Fibroblast of skin of left quadriceps (primary cell): ENCODE measurements at regions not wholly inside any gene's neighbourhood (a gene's known extent, or its start where the extent isn't known, plus 50 kb on each side); places are given as distances from the start of the nearest gene placed in this dataset.
"Not testable (repeated sequence)": the region's sequence is repeated elsewhere in the genome, so short reads cannot be mapped to it uniquely, and the experiment has no call there.

Source experiments
- DNase-seq, 2 experiments: peaks; one replicate each; pipeline ENCODE4 v3.0.0-alpha.2; 2013; ENCODE audit warnings: low read depth in 2 of 2

DNA sequence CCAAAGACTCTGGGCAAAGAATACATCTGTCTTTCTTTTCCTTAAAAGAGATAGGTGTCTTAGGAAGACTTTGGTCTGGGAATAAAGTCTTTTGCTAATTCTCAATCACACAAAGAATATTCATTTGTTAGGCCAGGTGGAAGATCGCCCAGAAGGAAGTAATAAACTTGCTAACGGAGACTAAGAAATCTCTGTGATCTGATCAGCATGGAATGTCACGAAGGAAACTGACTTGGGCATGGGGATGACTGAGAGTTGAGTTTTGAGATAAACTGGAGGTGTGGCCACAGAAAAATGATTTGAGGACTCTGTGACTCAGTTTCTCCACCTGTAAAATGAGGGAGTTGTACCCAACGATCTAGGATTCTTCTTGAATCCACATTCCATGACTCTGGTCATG is 161.1 kb upstream of the SVIL start:
- DNase-seq = no peak

DNA sequence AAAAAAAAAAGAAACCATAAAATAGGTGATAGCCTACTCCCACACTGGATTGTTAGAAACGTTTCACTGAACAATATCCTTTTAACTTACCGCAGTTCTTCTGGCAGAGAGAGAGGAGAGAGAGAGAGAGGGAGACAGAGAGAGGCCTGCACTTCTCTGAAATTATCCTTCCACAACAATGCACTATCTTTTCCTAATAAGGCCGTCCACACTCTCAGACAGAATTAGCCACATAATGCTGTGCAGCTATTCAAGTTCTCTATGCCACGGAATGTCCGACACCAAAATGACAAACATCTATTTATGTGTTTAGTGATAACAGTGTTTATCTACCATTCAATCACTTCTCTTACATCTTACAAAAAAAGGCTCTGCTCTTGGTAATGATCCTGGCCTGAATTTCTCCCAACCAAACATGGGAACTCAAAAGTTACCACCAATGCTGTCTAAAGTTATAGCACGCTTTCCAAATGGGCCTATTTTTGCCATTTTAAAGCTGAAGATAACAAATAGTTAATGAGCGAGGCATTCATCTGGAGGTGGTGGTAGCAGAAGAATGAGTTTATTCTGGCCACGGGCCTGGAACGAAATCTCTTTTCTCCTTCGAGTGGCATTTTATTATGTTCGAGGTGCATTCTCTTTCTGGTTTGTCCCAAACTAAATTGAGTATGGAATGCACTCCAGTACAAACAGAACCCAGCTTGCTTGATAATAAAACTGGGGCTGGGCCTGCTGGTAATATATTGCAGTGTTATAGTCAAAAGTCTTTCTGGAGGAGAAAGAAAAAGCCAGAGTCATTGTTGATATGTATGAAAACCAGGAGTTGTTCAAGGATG is 160.2 kb upstream of the SVIL start:
- no peak for DNase-seq

DNA sequence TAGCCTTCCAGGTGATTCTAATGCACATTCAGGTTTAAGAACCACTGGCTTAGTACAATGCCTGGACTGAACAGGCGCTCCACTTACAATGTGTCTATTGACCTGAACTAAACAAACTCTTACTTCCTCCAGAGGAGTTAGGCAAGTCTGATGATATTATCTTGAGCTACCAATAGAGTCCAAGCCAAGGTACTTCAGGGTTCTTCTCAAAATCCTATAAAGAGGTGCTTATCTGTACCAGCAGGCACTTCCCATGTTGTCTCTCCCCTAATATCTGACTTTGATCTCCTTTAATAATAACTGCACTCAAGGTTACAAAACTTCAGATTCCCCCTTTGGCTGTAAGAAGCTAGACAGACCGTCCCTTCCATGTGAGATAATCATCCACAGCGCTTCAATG is 157.0 kb upstream of the SVIL start:
- no peak for DNase-seq

DNA sequence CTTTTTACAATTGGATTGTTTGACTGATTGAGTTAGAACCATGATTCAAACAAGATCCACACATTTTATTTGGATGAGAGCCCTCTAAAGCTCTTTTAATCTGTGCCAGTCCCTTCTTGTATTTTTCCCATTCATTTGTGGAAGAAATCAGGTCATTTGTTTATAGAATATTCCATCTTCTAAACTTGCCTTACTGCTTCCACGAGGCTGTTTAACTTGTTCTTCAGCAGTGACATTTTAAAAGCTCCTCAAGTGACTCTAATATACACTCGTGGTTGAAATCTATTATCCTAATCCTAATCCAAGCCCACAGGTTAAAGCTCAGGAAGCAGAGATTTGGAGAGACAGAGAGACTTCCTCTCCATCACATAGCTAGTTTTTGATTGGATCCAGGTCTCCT is 155.4 kb upstream of the SVIL start:
- DNase-seq = no peak

DNA sequence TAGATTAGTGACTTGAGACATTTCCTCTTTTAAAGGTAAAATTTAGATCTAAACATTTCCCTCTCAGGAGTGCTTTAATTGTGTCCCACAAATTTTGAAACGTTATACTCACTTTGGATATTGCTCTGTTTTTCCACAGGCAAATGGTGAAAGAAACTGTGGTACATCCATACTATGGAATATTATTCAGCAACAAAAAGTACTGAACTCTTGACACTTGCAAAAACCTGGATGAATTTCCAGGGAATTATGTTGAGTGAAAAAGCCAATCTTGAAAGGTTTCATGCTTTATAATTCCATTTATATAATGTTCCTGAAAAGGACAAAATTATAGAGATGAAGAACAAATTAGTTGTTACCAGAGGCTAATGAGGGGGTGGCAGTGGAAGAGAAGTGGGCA is 153.3 kb upstream of the SVIL start:
- DNase-seq = no peak

DNA sequence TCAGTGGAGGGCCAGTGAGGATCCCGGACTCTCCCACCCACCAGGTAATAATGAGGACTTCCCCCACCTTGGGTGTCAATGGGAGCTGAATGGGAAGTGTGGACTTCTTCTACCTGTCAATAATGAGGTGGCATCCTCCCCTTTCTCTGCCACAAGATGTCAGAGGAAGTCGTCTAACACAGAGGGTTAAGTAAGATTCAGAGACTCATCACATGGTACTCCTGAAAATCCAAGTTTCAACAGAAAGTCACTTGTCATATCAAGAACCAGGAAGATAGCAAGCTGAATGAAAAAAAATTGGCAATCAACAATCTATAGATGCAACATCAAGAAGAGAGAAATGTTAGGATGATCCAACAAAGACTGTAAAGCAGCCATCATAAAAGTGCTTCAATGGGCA is 150.9 kb upstream of the SVIL start:
- DNase-seq = no peak

DNA sequence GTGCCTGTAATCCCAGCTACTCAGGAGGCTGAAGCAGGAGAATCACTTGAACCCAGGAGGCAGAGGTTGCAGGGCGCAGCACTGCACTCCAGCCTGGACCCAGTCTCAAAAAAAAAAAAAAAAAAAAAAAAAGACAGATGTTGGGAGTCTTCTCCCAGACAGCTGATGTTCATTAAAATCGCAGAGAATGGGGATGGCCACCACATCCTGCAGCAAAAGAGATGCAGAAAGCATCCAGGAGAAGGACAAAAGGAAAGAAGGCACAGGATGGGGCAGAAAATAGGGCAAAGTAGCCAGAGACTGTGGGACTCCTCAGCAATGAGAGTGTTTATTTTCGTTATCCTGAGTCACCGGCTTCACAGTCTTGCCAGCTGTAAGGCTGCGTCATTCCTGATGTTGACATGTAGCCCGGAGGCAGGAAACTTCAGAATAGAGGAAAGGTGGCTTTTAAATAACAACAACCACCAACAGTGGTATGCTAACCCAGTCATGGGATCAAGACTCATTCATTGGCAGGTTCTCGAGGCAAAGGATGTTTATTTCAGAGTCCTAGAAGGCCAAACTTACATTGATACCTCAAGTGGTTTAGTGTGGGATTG is 149.5 kb upstream of the SVIL start:
- DNase-seq = peak; percentile 88 to 91

DNA sequence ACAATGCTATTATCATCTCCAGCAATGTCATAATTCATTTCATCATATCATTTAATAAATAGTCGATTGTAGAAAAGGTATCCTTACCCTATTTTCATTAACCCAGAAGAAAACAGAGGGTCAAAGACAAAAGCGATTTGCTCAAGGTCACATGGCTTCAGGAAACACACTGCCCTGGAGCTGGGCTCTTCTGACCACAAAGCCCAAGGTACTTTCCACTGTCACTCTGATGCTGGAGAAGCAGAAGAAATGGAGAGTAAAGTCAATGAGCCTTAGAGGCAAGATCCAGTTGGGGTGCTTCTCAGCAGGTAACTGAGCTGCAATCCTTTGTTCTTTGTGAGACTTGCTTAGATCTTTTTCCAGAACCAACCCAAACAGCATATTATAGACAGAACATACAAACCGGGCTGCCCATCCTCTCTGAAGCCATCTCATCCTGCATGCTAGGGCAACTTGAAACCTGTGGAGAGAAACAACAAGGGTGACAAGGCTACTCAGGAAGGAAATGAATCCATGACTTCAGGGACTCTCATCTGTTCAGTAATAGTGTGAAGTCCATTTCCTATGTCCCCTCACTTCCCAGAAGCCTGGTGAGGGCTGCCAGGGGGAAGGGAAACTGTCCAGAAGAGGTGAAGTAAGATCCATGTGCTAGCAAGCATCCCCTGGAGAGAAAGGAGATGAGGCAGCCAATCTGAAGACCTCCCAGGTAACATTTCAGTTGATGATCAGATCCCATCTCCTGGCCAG is 148.6 kb upstream of the SVIL start:
- no peak for DNase-seq

DNA sequence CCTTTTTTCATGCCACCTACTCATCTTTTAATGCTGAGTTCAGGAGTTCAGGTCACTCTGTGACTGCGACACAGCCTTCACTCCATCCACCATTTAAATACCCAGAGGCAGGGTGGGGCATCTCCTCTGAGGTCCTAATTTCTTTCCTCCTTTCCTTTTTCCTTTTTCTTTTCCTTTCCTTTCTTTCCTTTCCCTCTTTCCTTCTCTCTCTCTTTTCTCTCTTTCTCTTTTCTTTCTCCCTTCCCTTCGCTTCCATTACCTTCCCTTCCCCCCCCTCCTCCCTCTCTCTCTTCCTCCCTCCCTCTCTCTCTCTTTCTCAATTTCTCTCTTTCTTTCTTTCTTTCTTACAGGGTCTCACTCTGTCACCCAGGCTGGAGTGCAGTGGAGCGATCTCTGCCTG is 145.9 kb upstream of the SVIL start:
- no peak for DNase-seq

DNA sequence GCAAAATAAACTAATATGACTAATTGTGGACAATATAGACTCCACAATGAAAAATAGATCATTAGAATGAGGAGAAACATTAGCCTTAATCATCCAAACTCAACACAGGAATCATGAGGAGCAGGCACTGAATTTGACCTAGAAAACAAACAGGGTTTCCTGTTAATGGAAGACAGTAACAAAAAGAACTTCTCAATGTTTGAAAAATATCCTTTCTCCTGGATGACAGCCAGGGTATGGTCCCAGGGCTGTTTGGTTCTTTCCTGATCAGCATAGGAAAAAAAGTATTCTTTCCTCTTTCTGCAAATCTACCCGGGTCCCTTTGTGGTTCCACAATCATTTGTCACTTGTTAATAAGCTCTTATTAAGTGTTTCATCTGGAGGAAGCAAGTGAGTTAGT is 145.3 kb upstream of the SVIL start:
- DNase-seq = no peak

DNA sequence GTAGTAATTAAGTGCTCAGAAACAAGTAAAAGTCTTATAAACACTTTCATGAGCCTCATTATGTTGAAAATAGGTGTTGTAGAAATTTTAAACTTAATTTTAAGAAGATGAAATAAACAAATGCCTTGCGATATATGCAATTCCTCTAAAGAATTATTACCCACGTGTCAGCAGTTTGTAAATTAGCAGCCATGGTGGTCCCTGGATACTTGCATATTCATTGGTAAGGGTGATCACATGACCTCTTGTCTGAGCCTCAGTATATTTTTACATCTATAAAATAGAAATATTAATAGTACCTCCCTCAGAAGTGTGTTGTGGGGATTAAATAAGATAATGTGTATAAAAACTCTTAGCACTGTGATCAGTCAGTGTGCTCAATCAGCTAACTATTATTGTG is 141.5 kb upstream of the SVIL start:
- DNase-seq = no peak

DNA sequence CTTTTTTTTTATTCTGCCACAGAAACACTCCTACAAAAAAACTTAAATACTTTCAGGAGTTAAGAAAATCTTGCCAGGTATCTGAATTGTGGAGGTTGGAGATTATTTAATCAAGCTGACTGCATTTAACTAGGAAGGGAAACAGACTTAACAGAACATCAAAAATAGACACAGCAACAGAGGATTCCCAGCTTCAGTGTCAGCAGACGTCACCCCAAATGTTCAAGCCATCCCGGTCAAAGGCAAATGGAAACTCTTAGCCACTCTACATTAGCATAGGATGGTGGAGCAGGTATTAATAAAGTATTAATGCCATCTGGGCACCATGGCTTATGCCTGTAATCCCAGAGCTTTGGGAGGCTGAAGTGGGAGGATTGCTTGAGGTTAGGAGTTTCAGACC is 139.7 kb upstream of the SVIL start:
- DNase-seq = no peak

DNA sequence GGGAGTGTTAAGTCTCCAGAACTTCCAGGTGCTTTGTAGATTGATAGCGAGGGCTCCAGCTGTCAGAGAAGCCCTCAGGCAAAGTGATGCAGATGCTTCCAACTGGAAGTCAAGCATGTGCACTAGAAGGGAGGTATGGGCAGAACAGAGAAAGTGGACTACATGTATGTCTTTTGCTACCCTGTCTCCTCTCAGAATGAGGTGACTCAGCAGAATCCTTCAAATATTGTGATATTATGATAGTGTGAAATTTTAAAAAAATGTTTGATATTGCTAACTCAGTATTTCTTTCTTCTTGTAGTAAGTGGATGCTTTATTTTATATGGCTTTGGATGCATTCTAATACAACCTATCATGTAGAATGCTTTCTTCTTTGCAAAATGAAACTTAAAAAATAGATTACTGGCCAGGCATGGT is 138.9 kb upstream of the SVIL start:
- no peak for DNase-seq

DNA sequence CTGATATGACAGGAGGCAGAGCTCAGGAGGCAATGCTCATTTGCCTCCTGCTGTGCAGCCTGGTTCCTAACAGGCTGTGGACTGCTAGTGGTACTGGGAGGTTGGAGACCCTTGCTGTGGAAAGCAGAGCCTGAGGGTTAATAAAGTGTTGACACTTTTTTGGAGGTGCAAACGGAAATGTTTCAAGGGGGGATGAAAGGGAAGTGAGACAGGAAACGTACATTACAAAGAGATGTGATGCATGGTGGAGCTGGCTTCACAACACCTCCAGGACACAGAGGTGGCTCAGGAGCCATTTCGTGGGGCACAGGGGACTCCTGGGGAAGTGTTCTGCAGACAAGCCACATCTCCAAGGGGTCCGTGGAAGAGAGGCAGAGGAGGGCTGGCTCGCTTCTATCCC is 137.6 kb upstream of the SVIL start:
- no peak for DNase-seq

DNA sequence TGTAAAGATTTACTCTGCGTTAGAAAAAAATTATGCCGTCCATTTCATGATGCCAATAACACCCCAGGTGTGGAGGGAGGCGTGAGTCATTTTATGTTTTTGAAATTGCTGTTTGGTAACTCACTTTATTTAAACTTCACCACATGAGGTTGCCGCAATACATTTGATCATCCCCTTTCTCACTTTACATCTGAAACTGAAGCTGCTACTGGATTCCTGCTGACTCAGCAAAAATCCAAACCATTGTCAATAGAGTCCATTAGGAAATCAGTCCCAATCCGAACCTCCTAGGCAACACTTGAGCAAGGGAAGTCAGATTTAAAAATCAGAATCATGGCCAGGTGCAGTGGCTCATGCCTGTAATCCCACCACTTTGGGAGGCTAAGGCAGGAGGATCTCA is 136.6 kb upstream of the SVIL start:
- DNase-seq = no peak

DNA sequence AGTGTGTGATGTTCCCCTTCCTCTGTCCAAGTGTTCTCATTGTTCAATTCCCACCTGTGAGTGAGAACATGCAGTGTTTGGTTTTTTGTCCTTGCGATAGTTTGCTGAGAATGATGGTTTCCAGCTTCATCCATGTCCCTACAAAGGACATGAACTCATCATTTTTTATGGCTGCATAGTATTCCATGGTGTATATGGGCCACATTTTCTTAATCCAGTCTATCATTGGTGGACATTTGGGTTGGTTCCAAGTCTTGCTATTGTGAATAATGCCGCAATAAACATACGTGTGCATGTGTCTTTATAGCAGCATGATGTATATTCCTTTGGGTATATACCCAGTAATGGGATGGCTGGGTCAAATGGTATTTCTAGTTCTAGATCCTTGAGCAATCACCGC is 134.5 kb upstream of the SVIL start:
- not testable (repeated sequence) for DNase-seq

DNA sequence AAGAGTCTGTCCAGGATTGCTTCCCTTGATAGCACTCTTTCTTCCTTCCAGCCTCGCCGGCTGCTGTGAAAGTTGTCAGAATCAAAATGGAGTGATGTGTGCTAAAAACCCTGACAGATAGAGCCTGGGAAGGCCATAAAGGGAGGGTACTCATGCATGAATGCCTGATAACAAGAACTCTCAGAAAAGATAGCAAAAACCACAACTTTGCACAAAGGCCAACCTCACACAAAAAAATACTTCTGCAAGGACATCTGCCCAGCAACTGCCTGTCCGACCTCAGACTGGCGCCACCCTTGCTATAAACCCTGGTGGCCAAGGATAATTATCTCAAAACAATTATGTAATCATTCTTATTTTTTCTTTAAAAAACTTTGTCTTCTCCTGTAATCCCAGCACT is 133.2 kb upstream of the SVIL start:
- DNase-seq = no peak

DNA sequence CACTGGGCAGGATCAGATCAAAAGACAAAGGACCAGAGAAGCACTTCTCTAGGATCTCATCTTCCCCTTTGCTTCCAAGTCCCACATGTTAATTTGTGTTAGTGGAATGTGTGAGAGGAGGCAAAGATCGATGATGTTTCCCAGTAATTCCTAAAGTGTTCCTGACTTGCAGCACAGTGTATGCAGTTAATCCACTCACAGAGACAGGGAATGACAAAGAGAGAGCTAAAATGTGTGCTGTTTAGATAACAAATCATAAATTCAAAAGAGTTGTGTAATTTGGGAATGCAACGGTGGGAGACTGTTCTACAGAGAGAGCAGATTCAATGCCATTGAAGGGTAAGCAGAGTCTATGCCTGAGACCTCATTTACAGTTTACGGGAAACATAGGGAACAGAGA is 132.0 kb upstream of the SVIL start:
- DNase-seq = no peak

DNA sequence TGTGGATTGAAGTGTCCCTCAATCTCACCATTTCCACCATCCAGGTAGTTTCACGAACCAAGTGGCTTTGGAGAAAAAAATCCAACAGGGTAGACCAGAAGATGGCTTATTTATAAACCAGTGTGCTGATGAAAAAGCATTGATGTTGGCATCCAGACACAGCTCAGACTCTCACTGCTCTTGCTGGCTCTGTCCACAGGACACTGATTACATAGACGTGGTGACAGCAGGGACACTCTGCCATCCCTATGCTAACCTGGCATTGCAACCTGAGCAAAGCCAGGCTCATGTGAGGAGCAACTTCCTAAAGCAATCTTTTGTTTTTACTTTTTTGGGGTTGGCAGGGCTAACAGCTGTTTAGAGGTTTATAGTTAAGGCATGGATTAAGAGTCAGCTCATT is 130.6 kb upstream of the SVIL start:
- DNase-seq = no peak

DNA sequence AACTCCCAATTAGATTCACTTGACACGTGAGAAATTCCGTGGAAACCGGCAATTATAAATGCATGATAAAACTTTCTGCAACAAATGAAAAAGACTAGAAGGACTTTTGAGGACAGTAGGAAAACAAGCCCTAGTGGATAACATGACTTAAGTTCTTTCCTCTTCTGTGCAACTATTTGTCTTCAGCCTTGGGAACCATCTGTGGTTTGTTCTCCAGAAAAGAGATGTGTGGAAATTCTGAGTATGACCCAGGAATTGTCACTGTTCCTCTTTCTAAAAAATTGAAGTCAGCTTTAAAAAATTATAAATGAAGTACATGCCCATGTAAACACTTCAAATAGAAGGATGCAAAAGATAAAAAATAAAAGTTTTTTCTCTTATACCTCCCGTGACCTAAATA is 128.6 kb upstream of the SVIL start:
- no peak for DNase-seq

DNA sequence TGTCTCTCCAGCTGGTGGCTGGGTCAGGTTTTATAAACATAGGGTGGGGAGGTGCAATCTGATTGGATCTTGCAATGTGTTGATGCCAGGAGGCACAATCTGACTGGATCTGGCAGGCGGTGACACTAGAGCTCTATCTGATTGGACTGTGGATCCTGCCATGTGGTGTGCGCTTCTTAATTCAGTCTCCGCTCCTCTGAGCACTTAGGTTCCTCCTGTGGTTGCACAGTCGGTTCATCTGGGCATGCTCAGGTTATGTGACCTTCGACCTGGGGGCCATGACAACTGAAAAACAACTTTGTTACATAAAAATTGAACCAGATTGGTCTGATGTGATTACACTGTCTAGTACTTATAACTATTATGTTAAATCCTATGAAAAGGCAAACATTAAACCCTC is 127.1 kb upstream of the SVIL start:
- no peak for DNase-seq

DNA sequence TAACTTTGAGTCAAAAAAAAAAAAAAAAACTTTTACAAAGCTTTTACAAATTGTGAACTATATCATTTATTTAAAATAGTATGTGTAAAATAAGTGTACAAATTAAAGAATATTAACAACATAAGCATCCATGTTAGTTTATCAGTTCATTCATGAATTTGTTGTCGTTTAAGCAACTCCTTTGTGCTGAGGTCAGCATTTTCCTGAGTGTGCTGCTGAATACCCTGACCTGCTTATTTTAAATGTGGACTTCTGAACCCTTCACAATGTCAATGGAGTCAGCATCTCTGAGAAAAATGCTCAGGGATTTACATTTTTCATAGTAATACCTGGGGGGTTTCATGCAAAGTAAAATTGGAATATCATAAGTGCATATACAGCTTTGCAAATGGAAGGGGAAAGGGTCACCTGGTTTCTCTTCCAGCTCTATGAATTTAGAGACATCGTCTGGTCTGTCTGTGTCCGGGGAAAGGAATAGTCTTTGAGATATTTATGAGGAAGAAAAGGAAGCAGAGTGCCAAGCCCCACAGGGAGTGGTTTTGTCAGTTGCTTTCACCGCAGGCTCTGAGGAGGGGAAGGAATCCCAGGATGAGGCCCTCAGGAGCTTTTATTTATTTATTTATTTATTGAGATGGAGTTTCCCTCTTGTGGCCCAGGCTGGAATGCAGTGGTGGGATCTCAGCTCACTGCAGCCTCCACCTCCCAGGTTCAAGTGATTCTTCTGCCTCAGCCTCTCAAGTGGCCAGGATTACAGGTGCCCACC is 125.5 kb upstream of the SVIL start:
- no peak for DNase-seq
